HFFc6 (cell line): ENCODE measurements at regions not wholly inside any gene's neighbourhood (a gene's known extent, or its start where the extent isn't known, plus 50 kb on each side); places are given as distances from the start of the nearest gene placed in this dataset.

Experiments
- DNase-seq: peaks from one replicate; pipeline ENCODE4 v3.0.0-alpha.2; 2018
- H3K27ac Mint-ChIP-seq: 2 replicates; pipeline ENCODE4 v1.8.0; 2020; ENCODE audit warnings: mild to moderate bottlenecking, mixed read lengths
- H3K27me3 Mint-ChIP-seq: 2 replicates; pipeline ENCODE4 v1.8.0; 2021; ENCODE audit warnings: mild to moderate bottlenecking, moderate library complexity, mixed read lengths; ENCODE audit not compliant: insufficient read depth
- H3K36me3 Mint-ChIP-seq: 2 replicates; pipeline ENCODE4 v1.8.0; 2021; ENCODE audit warnings: low read depth, mixed read lengths
- H3K4me1 Mint-ChIP-seq: 2 replicates; pipeline ENCODE4 v1.8.0; 2020; ENCODE audit warnings: low read depth, mixed read lengths
- H3K4me3 Mint-ChIP-seq: 2 replicates; pipeline ENCODE4 v1.8.0; 2020; ENCODE audit warnings: mild to moderate bottlenecking, moderate library complexity, mixed read lengths
- H3K9me3 Mint-ChIP-seq: 2 replicates; pipeline ENCODE4 v1.8.0; 2020; ENCODE audit warnings: mild to moderate bottlenecking, mixed read lengths
- TF ChIP-seq, protein P1 (sequence below): fragments of 200-600 bp; sonication (generic); IDR thresholded peaks from 2 replicates; pipeline ENCODE4 v1.5.0; 2021; ENCODE audit warnings: antibody characterized with exemption, mild to moderate bottlenecking

GRCh38 chr15:77795446-77795845 is 162.7 kb upstream of the LINGO1 start:
- H3K4me3 Mint-ChIP-seq = no peak overlapping the region
- no peak for DNase-seq
- no peak overlapping the region for H3K27ac Mint-ChIP-seq
- H3K4me1 Mint-ChIP-seq = no peaks in the 10 kb centered on the region
- H3K9me3 Mint-ChIP-seq = no peaks in the 10 kb centered on the region
- peaks cover 36% of the 10 kb centered on the region for H3K27me3 Mint-ChIP-seq
- TF ChIP-seq, protein P1, sequence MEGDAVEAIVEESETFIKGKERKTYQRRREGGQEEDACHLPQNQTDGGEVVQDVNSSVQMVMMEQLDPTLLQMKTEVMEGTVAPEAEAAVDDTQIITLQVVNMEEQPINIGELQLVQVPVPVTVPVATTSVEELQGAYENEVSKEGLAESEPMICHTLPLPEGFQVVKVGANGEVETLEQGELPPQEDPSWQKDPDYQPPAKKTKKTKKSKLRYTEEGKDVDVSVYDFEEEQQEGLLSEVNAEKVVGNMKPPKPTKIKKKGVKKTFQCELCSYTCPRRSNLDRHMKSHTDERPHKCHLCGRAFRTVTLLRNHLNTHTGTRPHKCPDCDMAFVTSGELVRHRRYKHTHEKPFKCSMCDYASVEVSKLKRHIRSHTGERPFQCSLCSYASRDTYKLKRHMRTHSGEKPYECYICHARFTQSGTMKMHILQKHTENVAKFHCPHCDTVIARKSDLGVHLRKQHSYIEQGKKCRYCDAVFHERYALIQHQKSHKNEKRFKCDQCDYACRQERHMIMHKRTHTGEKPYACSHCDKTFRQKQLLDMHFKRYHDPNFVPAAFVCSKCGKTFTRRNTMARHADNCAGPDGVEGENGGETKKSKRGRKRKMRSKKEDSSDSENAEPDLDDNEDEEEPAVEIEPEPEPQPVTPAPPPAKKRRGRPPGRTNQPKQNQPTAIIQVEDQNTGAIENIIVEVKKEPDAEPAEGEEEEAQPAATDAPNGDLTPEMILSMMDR = no peak
- H3K36me3 Mint-ChIP-seq = no peaks in the 10 kb centered on the region

DNA sequence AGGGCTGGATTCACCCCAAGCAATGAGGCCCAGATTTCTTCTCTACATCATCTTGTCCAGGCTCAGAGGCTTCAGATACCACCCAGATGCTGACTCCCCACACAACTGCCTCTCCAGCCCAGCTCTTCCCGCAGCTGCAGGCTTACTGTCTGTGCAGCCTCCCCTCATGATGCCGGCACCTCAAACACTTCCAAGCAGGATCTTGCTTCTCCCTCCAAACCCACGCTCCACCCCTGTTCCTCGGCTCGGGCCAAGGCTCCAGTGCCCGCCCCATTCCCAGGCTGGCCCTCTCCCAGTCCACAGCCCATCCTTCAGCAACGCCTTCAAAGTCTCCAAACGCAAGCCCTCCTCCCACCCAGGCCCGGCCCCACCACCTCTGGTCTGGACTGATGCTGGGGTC is 159.2 kb upstream of the LINGO1 start:
- TF ChIP-seq, protein P1 = no peak
- H3K36me3 Mint-ChIP-seq = no peaks in the 10 kb centered on the region
- H3K9me3 Mint-ChIP-seq = no peaks in the 10 kb centered on the region
- H3K4me1 Mint-ChIP-seq = no peaks in the 10 kb centered on the region
- DNase-seq = no peak
- peaks cover 36% of the 10 kb centered on the region for H3K27me3 Mint-ChIP-seq
- H3K27ac Mint-ChIP-seq = no peak overlapping the region
- no peak overlapping the region for H3K4me3 Mint-ChIP-seq

- Mint-ChIP-seq H3K27me3 (peaks cover 34% of the 10 kb centered on the region), H3K27ac (no peak overlapping the region), H3K4me3 (no peak overlapping the region), H3K9me3 (no peaks in the 10 kb centered on the region), H3K36me3 (no peaks in the 10 kb centered on the region), H3K4me1 (no peaks in the 10 kb centered on the region)
- DNase-seq = no peak
- TF ChIP-seq, protein P1 = no peak
Observed at GRCh38 chr15:77790481-77790880, 157.8 kb upstream of the LINGO1 start.

DNA sequence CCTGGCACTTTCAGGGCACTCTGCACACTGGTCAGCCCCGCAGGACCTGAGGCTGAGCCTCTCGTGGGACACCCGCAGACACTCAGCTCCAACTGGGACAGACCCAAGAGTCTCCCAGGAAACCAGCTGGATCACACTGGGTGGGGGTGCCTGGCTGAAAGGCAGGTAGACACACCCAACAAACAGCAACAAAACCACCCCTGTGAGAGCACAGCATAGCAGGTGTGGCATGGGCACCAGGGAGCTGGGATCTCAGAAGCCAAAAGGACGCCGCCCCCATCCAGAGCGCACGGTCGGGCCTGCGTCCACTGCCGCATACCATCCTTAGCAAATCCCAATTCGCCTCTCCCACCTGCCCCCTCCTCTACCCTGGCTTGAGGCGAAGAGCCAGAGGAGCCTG is 154.2 kb upstream of the LINGO1 start:
- Mint-ChIP-seq H3K4me3 (no peak overlapping the region), H3K27me3 (peaks cover 25% of the 10 kb centered on the region)

GRCh38 chr15:77786181-77786890 is 153.6 kb upstream of the LINGO1 start:
- no peak for DNase-seq
- H3K4me1 Mint-ChIP-seq = no peaks in the 10 kb centered on the region
- no peak overlapping the region for H3K27ac Mint-ChIP-seq
- no peaks in the 10 kb centered on the region for H3K36me3 Mint-ChIP-seq
- TF ChIP-seq, protein P1 = no peak
- peaks cover 24% of the 10 kb centered on the region for H3K27me3 Mint-ChIP-seq
- H3K4me3 Mint-ChIP-seq = no peak overlapping the region
- H3K9me3 Mint-ChIP-seq = no peaks in the 10 kb centered on the region

More for the DNA sequence above, 154.2 kb upstream of the LINGO1 start:
- DNase-seq = no peak
- Mint-ChIP-seq H3K9me3 (no peaks in the 10 kb centered on the region), H3K4me1 (no peaks in the 10 kb centered on the region), H3K36me3 (no peaks in the 10 kb centered on the region), H3K27ac (no peak overlapping the region)
- TF ChIP-seq, protein P1 = no peak
